PC-3 (cell line): ENCODE measurements at regions not wholly inside any gene's neighbourhood (a gene's known extent, or its start where the extent isn't known, plus 50 kb on each side); places are given as distances from the start of the nearest gene placed in this dataset.
A peak's percentile ranks its signal among the peaks of the same experiment; 100 is the strongest.

Experiments
- EZH2 ChIP-seq: fragments of 300-600 bp; sonication (generic); IDR thresholded peaks from one replicate; pipeline ENCODE4 v1.6.1; 2017; ENCODE audit warnings: antibody characterized with exemption, mild to moderate bottlenecking, low read length; ENCODE audit not compliant: unreplicated experiment
- TF ChIP-seq, protein P1 (sequence below): fragments of 300-600 bp; sonication (generic); conservative IDR thresholded peaks from 2 replicates; pipeline ENCODE4 v1.5.1; 2017; ENCODE audit warnings: antibody characterized with exemption, low read depth, mild to moderate bottlenecking, low read length

DNA sequence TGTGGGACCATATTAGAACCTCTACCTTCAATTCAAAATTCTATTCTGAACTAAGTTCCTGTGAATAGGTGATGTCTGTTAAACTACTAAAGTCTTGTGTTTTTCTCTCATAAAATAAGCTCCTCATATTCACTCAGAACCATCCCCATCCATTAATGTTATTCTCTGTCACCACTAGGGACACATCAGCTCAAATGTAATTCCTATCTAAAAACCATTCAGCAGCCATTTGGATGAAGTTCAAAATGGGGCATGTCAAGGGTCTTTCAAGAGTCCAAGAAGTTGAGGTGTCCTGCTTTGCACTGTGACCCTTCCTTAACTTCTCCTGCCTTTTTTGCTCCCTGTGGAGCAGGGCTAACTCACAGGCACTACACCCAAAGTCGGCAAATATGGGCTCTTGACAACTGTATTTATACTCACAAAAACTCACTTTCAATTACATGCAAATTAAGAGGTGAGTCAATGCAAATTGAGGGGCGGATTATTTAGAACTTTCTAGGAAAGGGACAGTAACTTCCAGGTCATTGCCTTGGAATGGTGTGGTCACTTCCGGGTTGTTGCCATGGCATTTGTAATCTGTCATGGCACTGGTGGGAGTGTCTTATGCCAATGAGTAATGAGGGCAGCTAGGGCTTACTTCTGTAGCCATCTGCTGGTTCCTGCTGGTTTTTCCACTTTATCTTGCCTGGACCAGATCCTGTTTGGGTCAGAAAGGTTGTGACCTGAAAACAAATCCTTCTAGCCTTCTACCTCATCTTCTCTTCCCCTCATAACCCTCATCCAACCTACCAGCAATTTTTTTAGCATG lies 128.2 kb upstream of the COX10 start:
- TF ChIP-seq, protein P1, sequence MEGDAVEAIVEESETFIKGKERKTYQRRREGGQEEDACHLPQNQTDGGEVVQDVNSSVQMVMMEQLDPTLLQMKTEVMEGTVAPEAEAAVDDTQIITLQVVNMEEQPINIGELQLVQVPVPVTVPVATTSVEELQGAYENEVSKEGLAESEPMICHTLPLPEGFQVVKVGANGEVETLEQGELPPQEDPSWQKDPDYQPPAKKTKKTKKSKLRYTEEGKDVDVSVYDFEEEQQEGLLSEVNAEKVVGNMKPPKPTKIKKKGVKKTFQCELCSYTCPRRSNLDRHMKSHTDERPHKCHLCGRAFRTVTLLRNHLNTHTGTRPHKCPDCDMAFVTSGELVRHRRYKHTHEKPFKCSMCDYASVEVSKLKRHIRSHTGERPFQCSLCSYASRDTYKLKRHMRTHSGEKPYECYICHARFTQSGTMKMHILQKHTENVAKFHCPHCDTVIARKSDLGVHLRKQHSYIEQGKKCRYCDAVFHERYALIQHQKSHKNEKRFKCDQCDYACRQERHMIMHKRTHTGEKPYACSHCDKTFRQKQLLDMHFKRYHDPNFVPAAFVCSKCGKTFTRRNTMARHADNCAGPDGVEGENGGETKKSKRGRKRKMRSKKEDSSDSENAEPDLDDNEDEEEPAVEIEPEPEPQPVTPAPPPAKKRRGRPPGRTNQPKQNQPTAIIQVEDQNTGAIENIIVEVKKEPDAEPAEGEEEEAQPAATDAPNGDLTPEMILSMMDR, result peak; percentile 43
- no peak for TF ChIP-seq EZH2
